Mesenchymal stem cell (in vitro differentiated cells and primary cell): ENCODE measurements at regions not wholly inside any gene's neighbourhood (a gene's known extent, or its start where the extent isn't known, plus 50 kb on each side); places are given as distances from the start of the nearest gene placed in this dataset.
"Not testable (repeated sequence)": the region's sequence is repeated elsewhere in the genome, so short reads cannot be mapped to it uniquely, and the experiment has no call there.

Source experiments
- DNase-seq: peaks from one replicate; pipeline ENCODE4 v3.0.0-alpha.2; 2013
- H2AFZ ChIP-seq: one replicate; pipeline ENCODE4 v1.6.1; 2013; ENCODE audit warnings: low read depth, mild to moderate bottlenecking, control low read depth, inconsistent platforms, low read length, moderate library complexity
- H2AK5ac ChIP-seq: 2 replicates; pipeline ENCODE4 v1.6.1; 2013; ENCODE audit warnings: low read length, moderate library complexity, mild to moderate bottlenecking, inconsistent platforms; ENCODE audit not compliant: severe bottlenecking
- H2BK120ac ChIP-seq: one replicate; pipeline ENCODE4 v1.6.1; 2013; ENCODE audit warnings: low read depth, mild to moderate bottlenecking, inconsistent platforms, low read length, moderate library complexity
- H2BK12ac ChIP-seq, 2 experiments: one replicate each; pipeline ENCODE4 v1.6.1; 2013; ENCODE audit warnings: inconsistent platforms in 2 of 2, low read length in 2 of 2, mild to moderate bottlenecking in 2 of 2, moderate library complexity in 2 of 2, control low read depth in 1 of 2
- H2BK15ac ChIP-seq: one replicate; pipeline ENCODE4 v1.6.1; 2013; ENCODE audit warnings: mild to moderate bottlenecking, low read depth, inconsistent platforms; ENCODE audit not compliant: poor library complexity, severe bottlenecking
- H2BK5ac ChIP-seq: 2 replicates; pipeline ENCODE4 v1.6.1; 2013; ENCODE audit warnings: low read depth, mild to moderate bottlenecking, low read length, control low read depth, inconsistent platforms; ENCODE audit not compliant: poor library complexity, severe bottlenecking
- H3K14ac ChIP-seq, 2 experiments: one replicate each; pipeline ENCODE4 v1.6.1; 2013; ENCODE audit warnings: inconsistent platforms in 2 of 2, low read length in 2 of 2, control low read depth in 1 of 2, mild to moderate bottlenecking in 1 of 2, moderate library complexity in 1 of 2
- H3K18ac ChIP-seq, 2 experiments: one replicate each; pipeline ENCODE4 v1.6.1; 2013; ENCODE audit warnings: inconsistent platforms in 2 of 2, low read length in 2 of 2, control low read depth in 1 of 2, low read depth in 1 of 2, mild to moderate bottlenecking in 1 of 2
- H3K23ac ChIP-seq, 2 experiments: one replicate each; pipeline ENCODE4 v1.6.1; 2013; ENCODE audit warnings: inconsistent platforms in 2 of 2, low read length in 2 of 2, mild to moderate bottlenecking in 2 of 2, moderate library complexity in 2 of 2, control low read depth in 1 of 2
- H3K27ac ChIP-seq: 2 replicates; pipeline ENCODE4 v1.5.1; 2013; ENCODE audit warnings: mild to moderate bottlenecking, moderate library complexity, low read length, control low read depth, inconsistent platforms; ENCODE audit not compliant: poor library complexity, severe bottlenecking
- H3K27me3 ChIP-seq, 2 experiments: 2 replicates each; pipeline versions ENCODE4 v1.6.1 to v1.7.0; 2013; ENCODE audit warnings: low read length in 2 of 2, mild to moderate bottlenecking in 2 of 2, moderate library complexity in 2 of 2, control low read depth in 1 of 2, inconsistent platforms in 1 of 2; ENCODE audit not compliant: control insufficient read depth in 1 of 2, insufficient read depth in 1 of 2
- H3K36me3 ChIP-seq, 2 experiments: 2 replicates each; pipeline versions ENCODE4 v1.6.1 to v1.7.0; 2013; ENCODE audit warnings: low read length in 2 of 2, control low read depth in 1 of 2, inconsistent platforms in 1 of 2, low read depth in 1 of 2, mild to moderate bottlenecking in 1 of 2; ENCODE audit not compliant: insufficient read depth in 2 of 2, control insufficient read depth in 1 of 2
- H3K4ac ChIP-seq, 2 experiments: one replicate each; pipeline ENCODE4 v1.6.1; 2013; ENCODE audit warnings: inconsistent platforms in 2 of 2, low read length in 2 of 2, mild to moderate bottlenecking in 2 of 2, moderate library complexity in 2 of 2, control low read depth in 1 of 2, low read depth in 1 of 2
- H3K4me1 ChIP-seq: 2 replicates; pipeline ENCODE4 v1.6.1; 2013; ENCODE audit warnings: low read depth, low read length, control low read depth; ENCODE audit not compliant: control insufficient read depth, insufficient read depth
- H3K4me2 ChIP-seq: 2 replicates; pipeline ENCODE4 v1.6.1; 2013; ENCODE audit warnings: low read length, mild to moderate bottlenecking, inconsistent platforms; ENCODE audit not compliant: poor library complexity, severe bottlenecking
- H3K4me3 ChIP-seq, 2 experiments: 2 replicates each; pipeline versions ENCODE4 v1.5.1 to v1.7.0; 2013; ENCODE audit warnings: low read length in 2 of 2, mild to moderate bottlenecking in 2 of 2, control low read depth in 1 of 2, low read depth in 1 of 2; ENCODE audit not compliant: insufficient read depth in 1 of 2
- H3K79me1 ChIP-seq: replicated peaks from 2 replicates; pipeline ENCODE4 v1.6.1; 2013; ENCODE audit warnings: mild to moderate bottlenecking, control low read depth, low read length, inconsistent platforms; ENCODE audit not compliant: poor library complexity, severe bottlenecking
- H3K9ac ChIP-seq: 2 replicates; pipeline ENCODE4 v1.7.0; 2013; ENCODE audit warnings: mild to moderate bottlenecking, low read length, moderate library complexity
- H3K9me3 ChIP-seq: 2 replicates; pipeline ENCODE4 v1.7.0; 2013; ENCODE audit warnings: mild to moderate bottlenecking, low read length; ENCODE audit not compliant: control insufficient read depth
- H4K8ac ChIP-seq: one replicate; pipeline ENCODE4 v1.6.1; 2013; ENCODE audit warnings: inconsistent platforms, mild to moderate bottlenecking, low read length, moderate library complexity
- H4K91ac ChIP-seq: one replicate; pipeline ENCODE4 v1.6.1; 2013; ENCODE audit warnings: mild to moderate bottlenecking, low read length, inconsistent platforms
- WGBS: methylation state at CpG from one replicate; pipeline ENCODE4 v1.1.7; 2013; ENCODE audit warnings: mixed read lengths; 5-methylcytosine and 5-hydroxymethylcytosine counted together

DNA sequence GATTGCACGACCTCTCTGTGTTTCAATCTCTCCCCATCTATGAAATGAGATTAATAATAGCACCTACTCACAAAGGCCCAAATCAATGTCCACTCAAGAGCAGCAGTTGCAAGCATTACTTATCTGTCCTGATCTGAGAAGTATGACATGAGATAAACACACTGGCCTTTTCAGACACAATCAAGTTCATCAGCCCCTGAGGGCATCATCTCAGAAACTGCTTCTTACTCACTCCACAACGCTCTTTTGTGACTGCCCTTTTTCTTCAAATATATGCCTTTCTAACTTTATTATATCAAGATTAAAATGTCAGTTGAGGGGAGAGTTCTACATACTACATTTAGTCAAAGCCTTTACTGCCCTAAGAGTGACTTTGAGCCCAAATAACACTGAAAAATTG is 371.9 kb upstream of the SPAG17 start:
- Histone ChIP-seq H3K9me3 (peaks cover 3% of the 10 kb centered on the region), H3K27me3 (no peaks in the 10 kb centered on the region), H3K18ac (no peak overlapping the region), H3K4ac (no peak overlapping the region), H3K23ac (no peak overlapping the region), H3K79me1 (no peaks in the 10 kb centered on the region), H2AK5ac (no peak overlapping the region), H3K9ac (no peak overlapping the region), H4K91ac (no peak overlapping the region), H3K4me2 (no peak overlapping the region), H4K8ac (no peak overlapping the region), H2BK5ac (no peak overlapping the region), H3K4me3 (no peak overlapping the region), H3K14ac (no peak overlapping the region), H2BK15ac (no peak overlapping the region), H2BK12ac (no peak overlapping the region), H2BK120ac (no peak overlapping the region), H3K36me3 (no peaks in the 10 kb centered on the region), H2AFZ (no peak overlapping the region), H3K4me1 (no peaks in the 10 kb centered on the region), H3K27ac (no peak overlapping the region)
- no peak for DNase-seq
- WGBS: 68% methylated on average over 1 of the region's 2 CpGs

DNA sequence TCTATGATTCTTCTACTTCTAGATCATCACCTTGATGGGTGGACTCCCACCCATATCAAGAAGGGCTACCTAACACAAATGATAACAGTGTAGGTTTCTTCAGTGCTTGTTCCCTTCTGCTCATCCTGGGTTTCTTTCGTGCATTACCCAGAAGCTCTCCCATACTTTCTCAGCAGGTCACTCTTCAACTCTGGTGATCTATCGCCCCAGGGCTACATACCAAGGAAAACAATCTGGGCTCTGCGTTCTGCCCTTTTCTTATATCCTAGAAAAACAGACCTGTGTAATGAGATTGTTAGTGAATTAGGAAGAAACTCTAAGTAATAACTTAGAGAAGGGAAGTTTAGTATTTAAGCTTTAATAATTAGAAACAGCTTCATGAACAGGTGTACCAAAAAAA is 370.6 kb upstream of the SPAG17 start:
- Histone ChIP-seq H3K27me3 (no peaks in the 10 kb centered on the region), H2BK12ac (no peak overlapping the region), H3K27ac (no peak overlapping the region), H3K36me3 (no peaks in the 10 kb centered on the region), H3K23ac (no peak overlapping the region), H2BK120ac (no peak overlapping the region), H3K79me1 (no peaks in the 10 kb centered on the region), H3K14ac (no peak overlapping the region), H2BK5ac (no peak overlapping the region), H2BK15ac (no peak overlapping the region), H3K4me2 (no peak overlapping the region), H3K18ac (no peak overlapping the region), H2AFZ (no peak overlapping the region), H3K9me3 (peaks cover 3% of the 10 kb centered on the region), H3K4me1 (no peaks in the 10 kb centered on the region), H3K4me3 (no peak overlapping the region), H3K9ac (no peak overlapping the region), H4K8ac (no peak overlapping the region), H3K4ac (no peak overlapping the region), H2AK5ac (no peak overlapping the region), H4K91ac (no peak overlapping the region)
- DNase-seq: no peak
- WGBS: 68% methylated on average over 2 of the region's 3 CpGs

DNA sequence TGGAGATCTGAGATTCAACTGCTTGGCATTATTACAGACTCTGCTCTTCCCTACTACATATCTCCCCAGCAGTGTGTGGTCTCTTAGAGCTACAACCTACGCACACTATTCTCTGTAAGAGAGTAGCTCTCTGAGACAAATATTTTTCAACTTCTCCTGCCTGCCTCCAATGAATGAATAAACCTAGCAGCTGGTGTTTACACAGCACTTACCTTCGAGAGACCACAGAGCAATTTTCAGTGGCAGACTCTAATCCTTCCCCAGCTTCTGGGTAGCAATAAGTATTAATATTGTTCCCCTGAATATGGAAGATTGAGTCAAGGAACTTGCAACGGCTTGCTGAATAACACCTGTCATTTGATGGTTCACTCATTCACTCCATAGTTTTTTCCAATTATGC is 350.9 kb upstream of the SPAG17 start:
- Histone ChIP-seq H3K14ac (no peak overlapping the region), H3K23ac (no peak overlapping the region), H4K8ac (no peak overlapping the region), H3K27ac (no peak overlapping the region), H3K79me1 (no peaks in the 10 kb centered on the region), H3K27me3 (peaks cover 0 to 3% of the 10 kb centered on the region in 2 experiments), H2BK5ac (no peak overlapping the region), H4K91ac (no peak overlapping the region), H2BK12ac (no peak overlapping the region), H3K18ac (no peak overlapping the region), H2BK120ac (no peak overlapping the region), H3K36me3 (no peaks in the 10 kb centered on the region), H3K9me3 (no peaks in the 10 kb centered on the region), H2AFZ (no peak overlapping the region), H2AK5ac (no peak overlapping the region), H3K9ac (no peak overlapping the region), H3K4ac (no peak overlapping the region), H3K4me2 (no peak overlapping the region), H3K4me1 (no peaks in the 10 kb centered on the region), H2BK15ac (no peak overlapping the region), H3K4me3 (no peak overlapping the region)
- no peak for DNase-seq
- 75% methylated on average over 2 of the region's 3 CpGs for WGBS

DNA sequence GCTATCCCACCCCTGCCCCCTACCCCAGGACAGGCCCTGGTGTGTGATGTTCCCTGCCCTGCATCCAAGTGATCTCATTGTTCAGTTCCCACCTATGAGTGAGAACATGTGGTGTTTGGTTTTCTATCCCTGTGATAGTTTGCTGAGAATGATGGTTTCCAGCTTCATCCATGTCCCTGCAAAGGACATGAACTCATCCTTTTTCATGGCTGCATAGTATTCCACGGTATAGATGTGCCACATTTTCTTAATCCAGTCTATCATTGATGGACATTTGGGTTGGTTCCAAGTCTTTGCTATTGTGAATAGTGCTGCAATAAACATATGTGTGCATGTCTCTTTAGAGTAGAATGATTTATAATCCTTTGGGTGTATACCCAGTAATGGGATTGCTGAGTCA is 326.9 kb upstream of the SPAG17 start:
- not testable (repeated sequence) for H3K23ac ChIP-seq, H2BK12ac ChIP-seq, H3K79me1 ChIP-seq, H2BK5ac ChIP-seq, H3K27ac ChIP-seq, H3K36me3 ChIP-seq, H2BK15ac ChIP-seq, H4K91ac ChIP-seq, H3K9ac ChIP-seq, H3K4me3 ChIP-seq, DNase-seq, H3K14ac ChIP-seq, H2AFZ ChIP-seq, H3K9me3 ChIP-seq, H2AK5ac ChIP-seq, H3K4me2 ChIP-seq, H3K18ac ChIP-seq, H4K8ac ChIP-seq, H3K4ac ChIP-seq, H2BK120ac ChIP-seq, H3K4me1 ChIP-seq, H3K27me3 ChIP-seq
- WGBS: 75% methylated on average over 1 of the region's 1 CpG
